GM12875 (cell line): ENCODE measurements at regions not wholly inside any gene's neighbourhood (a gene's known extent, or its start where the extent isn't known, plus 50 kb on each side); places are given as distances from the start of the nearest gene placed in this dataset.

ENCODE experiments used
- H3K4me3 ChIP-seq: one replicate; pipeline ENCODE4 v1.5.1; 2011; ENCODE audit warnings: low read depth, low read length, control low read depth
- CTCF ChIP-seq: IDR thresholded peaks from 2 replicates; pipeline ENCODE4 v1.5.1; 2011; ENCODE audit warnings: low read depth, mild to moderate bottlenecking, control low read depth, inconsistent platforms, low read length, moderate library complexity, borderline replicate concordance; ENCODE audit not compliant: insufficient read depth

DNA sequence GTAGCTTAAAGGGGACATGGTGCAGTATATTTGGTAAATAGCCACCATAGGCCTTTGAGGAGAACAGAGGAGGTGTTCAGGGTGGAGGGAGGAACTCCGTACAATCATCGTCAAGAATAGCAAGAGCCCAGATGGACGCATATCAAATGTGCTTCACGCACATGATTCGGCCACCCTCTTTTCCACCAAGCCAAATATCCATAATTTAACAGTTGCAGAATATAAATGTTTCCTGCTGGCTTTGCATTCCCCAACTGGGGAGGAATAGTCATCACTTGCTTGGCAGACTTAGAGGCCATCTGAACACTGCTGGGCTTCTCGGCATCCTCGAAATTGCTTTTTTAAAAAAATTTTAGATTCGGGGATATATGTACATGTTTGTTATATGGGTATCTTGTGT lies 111.9 kb upstream of the ERCC4 start:
- H3K4me3 ChIP-seq = no peak overlapping the region
- TF ChIP-seq CTCF = no peak

GRCh38 chr16:13809765-13810164 lies 110.2 kb upstream of the ERCC4 start:
- no peak for TF ChIP-seq CTCF
- no peak overlapping the region for H3K4me3 ChIP-seq

DNA sequence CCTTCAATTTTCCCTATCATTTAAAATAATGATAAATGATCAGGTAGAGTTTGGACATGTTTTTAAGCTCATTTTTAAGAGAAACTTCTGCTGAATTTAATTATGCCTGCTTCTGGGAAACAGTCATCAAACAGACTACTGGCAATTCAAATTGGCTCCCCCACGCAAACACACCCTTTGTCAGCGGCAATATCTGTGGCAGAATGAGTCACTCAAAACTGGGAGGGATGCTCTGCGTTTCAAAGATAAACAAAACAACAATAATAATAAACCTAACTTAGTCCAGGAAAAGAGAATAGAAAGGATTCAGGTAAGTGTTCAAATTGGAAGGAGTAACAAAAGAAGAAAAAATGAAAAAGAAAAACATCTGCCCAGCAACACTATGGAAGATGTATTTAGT lies 108.1 kb upstream of the ERCC4 start:
- no peak for TF ChIP-seq CTCF

DNA sequence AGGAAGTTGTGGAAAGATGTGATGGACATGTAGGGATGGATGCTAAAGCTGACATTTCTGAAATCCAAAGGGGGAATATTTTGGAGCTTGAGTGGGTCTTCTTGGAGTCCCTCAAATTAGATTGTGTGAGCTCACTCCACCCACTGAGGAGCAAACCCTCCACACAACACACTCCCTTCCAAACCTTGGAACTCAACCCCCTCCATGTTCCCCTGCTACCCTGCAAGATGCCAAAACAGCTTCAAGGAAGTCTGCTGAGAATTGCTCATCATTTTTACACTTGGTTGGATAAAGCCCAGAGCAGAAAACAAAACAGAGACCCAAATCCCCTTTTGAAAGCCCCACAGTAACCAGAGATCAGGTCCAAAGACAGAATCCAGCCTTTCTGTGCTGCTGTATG lies 103.3 kb upstream of the ERCC4 start:
- TF ChIP-seq CTCF = no peak
- no peak overlapping the region for H3K4me3 ChIP-seq

More for the DNA sequence above, 108.1 kb upstream of the ERCC4 start:
- no peak overlapping the region for H3K4me3 ChIP-seq

DNA sequence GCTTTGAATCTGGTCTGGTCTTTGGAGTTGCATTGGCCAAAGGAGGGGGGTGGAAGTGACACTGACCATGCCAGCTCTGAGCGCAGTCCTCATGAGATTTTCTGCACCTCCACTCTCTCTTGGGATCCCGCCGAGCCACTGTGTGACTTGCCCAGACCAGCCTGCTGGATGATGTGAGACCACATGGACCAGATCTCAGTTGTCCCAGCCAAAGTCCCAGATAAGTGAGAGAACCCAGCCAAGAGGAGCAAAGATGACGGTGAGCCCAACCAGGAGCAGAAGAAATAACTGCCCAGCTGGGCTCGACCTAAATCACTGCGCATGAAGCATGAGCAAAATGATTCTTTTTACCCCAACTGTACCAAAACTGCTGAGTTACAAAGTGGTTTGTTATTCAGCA lies 96.5 kb upstream of the ERCC4 start:
- no peak overlapping the region for H3K4me3 ChIP-seq
- no peak for TF ChIP-seq CTCF

DNA sequence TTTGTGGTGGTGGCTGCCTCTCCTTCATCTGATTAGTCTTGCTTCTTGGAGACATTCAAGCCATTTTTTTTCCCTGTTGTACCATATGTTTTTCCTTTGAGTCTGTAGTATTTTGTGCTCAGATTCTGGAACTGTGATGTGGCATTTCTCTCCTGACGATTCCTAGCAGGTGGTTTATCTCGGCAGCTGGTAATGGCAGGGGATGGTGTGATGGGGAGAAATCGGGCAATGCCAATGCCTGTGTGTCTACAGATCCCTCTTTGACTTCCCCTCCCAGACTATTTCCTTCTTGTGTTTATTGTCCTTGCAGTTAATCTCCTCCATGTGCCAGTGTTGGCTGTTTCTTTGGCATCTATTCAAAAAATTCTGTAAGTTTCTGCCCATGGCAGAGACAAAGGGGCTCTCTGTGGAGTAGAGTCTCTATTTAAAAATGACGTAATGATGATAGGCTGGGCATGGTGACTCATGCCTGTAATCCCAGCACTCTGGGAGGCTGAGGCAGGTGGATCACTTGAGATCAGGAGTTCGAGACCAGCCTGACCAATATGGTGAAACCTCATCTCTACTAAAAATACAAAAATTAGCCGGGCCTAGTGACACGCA lies 90.2 kb upstream of the ERCC4 start:
- no peak overlapping the region for H3K4me3 ChIP-seq
- no peak for TF ChIP-seq CTCF

DNA sequence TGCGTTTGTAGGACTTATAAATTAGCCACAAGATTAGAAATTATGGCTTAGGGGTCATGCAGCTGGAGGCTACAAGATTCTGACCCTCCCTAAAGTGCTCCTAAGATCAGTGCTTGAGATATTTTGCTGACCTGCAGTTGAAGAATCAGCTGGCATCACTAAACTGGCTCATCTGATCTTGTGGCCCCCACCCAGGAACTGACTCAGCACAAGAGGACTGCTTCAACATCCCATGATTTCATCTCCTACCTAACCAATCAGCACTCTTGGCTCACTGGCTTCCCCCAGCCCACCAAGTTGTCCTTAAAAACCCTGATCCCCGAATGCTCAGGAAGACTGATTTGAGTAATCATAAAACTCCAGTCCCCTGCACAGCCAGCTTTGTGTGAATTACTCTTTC lies 86.4 kb upstream of the ERCC4 start:
- TF ChIP-seq CTCF = no peak
- H3K4me3 ChIP-seq = no peak overlapping the region
